A673 (cell line): ENCODE measurements at regions not wholly inside any gene's neighbourhood (a gene's known extent, or its start where the extent isn't known, plus 50 kb on each side); places are given as distances from the start of the nearest gene placed in this dataset.
"Not testable (repeated sequence)": the region's sequence is repeated elsewhere in the genome, so short reads cannot be mapped to it uniquely, and the experiment has no call there.

Source experiments
- BruUV-seq: library from RNA; stranded (reverse); fragments of 400-500 nt; replicated peaks from 2 replicates; lab custom pipeline; 2021; lab: Mats Ljungman, UMichigan
- CTCF ChIA-PET: fragments of 300-600 bp; sonication (Branson Sonifier 250); formaldehyde crosslinking; loops from one replicate; lab custom pipeline; 2022; ENCODE audit warnings: antibody characterized with exemption; lab: Charles Lee
- POLR2A ChIA-PET: fragments of 300-600 bp; sonication (Branson Sonifier 250); formaldehyde crosslinking; loops from one replicate; lab custom pipeline; 2022; ENCODE audit warnings: antibody characterized with exemption; ENCODE audit not compliant: low non-redundant PET; lab: Charles Lee
- DNase-seq: peaks from one replicate; pipeline ENCODE4 v3.0.0-alpha.2; 2015; ENCODE audit warnings: low spot score
- H3K27ac ChIP-seq: fragments of 200-600 bp; sonication (generic); 2 replicates; pipeline ENCODE4 v1.5.1; 2016; ENCODE audit warnings: mixed run types, low read depth, mild to moderate bottlenecking, mixed read lengths, antibody characterized with exemption, low read length; ENCODE audit not compliant: poor library complexity, severe bottlenecking
- H3K27me3 ChIP-seq: fragments of 200-600 bp; sonication (generic); replicated peaks from 2 replicates; pipeline ENCODE4 v1.6.1; 2017; ENCODE audit warnings: mixed run types, low read depth, mild to moderate bottlenecking, mixed read lengths, antibody characterized with exemption, low read length; ENCODE audit not compliant: insufficient read depth, poor library complexity
- H3K36me3 ChIP-seq: fragments of 200-600 bp; sonication (generic); 2 replicates; pipeline ENCODE4 v1.6.1; 2016; ENCODE audit warnings: mixed run types, mild to moderate bottlenecking, mixed read lengths, antibody characterized with exemption, low read length; ENCODE audit not compliant: insufficient read depth, poor library complexity, severe bottlenecking
- H3K4me1 ChIP-seq: fragments of 200-600 bp; sonication (generic); 2 replicates; pipeline ENCODE4 v1.6.1; 2017; ENCODE audit warnings: mixed run types, mild to moderate bottlenecking, mixed read lengths, antibody characterized with exemption, low read length; ENCODE audit not compliant: insufficient read depth, poor library complexity, severe bottlenecking
- H3K4me3 ChIP-seq: fragments of 200-600 bp; sonication (generic); 2 replicates; pipeline ENCODE4 v1.5.1; 2016; ENCODE audit warnings: low read depth, mixed run types, mild to moderate bottlenecking, mixed read lengths, low read length; ENCODE audit not compliant: poor library complexity, severe bottlenecking
- H3K9me3 ChIP-seq: fragments of 200-600 bp; sonication (generic); 2 replicates; pipeline ENCODE4 v1.6.1; 2016; ENCODE audit warnings: mixed run types, low read depth, mild to moderate bottlenecking, mixed read lengths, antibody characterized with exemption, low read length; ENCODE audit not compliant: poor library complexity, severe bottlenecking
- EZH2 ChIP-seq: fragments of 200-600 bp; sonication (generic); IDR thresholded peaks from 2 replicates; pipeline ENCODE4 v1.6.1; 2017; ENCODE audit warnings: borderline replicate concordance, low read depth, mild to moderate bottlenecking, mixed read lengths, antibody characterized with exemption, low read length; ENCODE audit not compliant: poor library complexity, severe bottlenecking
- intact Hi-C: fragments of 100-400 bp; cut with micrococcal nuclease; formaldehyde crosslinking; loops from one replicate; pipeline ENCODE4 v1.10.0; 2022; ENCODE audit not compliant: unreplicated experiment
- TF ChIP-seq, protein P1 (sequence below): fragments of 300-800, 200-600 bp; sonication (generic); conservative IDR thresholded peaks from 2 replicates; pipeline ENCODE4 v1.5.1; 2017; ENCODE audit warnings: low read depth, mild to moderate bottlenecking, antibody characterized with exemption, low read length, moderate library complexity, mixed read lengths

DNA sequence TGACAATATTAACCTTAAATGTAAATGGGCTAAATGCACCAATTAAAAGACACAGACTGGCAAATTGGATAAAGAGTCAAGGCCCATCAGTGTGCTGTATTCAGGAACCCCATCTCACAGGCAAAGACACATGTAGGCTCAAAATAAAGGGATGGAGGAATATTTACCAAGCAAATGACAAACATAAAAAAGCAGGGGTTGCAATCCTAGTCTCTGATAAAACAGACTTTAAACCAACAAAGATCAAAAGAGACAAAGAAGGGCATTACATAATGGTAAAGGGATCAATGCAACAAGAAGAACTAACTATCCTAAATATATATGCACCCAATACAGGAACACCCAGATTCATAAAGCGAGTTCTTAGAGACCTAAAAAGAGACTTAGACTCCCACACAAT is 159.9 kb upstream of the ZNF648 start:
- H3K27me3 ChIP-seq, H3K9me3 ChIP-seq, BruUV-seq, CTCF ChIA-PET, H3K4me3 ChIP-seq, POLR2A ChIA-PET, intact Hi-C loops, DNase-seq, H3K36me3 ChIP-seq, H3K27ac ChIP-seq, H3K4me1 ChIP-seq: not testable (repeated sequence)

DNA sequence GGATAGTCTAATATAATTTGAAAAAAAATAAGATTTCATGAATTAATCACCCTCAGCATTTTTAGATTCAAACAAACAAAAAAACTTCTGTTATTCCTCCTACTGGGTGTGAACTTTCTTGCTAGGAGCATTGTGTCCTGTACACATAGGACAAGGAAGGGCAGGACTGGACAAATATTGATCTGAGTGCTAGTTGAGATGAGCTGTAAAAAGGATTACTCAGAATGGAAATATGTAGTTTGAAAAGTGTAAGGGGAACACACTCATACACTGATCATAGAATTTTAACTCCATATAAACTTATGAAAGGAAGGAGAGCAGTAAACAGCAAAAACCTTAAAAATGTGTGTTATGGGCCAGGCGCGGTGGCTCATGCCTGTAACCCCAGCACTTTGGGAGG is 156.5 kb upstream of the ZNF648 start:
- no peaks in the 10 kb centered on the region for H3K4me1 ChIP-seq
- BruUV-seq, result no TSS peak
- no peaks in the 10 kb centered on the region for H3K9me3 ChIP-seq
- no peak overlapping the region for H3K4me3 ChIP-seq
- POLR2A ChIA-PET, result no interaction called here
- no peak overlapping the region for H3K27ac ChIP-seq
- H3K36me3 ChIP-seq, result no peaks in the 10 kb centered on the region
- TF ChIP-seq, protein P1, sequence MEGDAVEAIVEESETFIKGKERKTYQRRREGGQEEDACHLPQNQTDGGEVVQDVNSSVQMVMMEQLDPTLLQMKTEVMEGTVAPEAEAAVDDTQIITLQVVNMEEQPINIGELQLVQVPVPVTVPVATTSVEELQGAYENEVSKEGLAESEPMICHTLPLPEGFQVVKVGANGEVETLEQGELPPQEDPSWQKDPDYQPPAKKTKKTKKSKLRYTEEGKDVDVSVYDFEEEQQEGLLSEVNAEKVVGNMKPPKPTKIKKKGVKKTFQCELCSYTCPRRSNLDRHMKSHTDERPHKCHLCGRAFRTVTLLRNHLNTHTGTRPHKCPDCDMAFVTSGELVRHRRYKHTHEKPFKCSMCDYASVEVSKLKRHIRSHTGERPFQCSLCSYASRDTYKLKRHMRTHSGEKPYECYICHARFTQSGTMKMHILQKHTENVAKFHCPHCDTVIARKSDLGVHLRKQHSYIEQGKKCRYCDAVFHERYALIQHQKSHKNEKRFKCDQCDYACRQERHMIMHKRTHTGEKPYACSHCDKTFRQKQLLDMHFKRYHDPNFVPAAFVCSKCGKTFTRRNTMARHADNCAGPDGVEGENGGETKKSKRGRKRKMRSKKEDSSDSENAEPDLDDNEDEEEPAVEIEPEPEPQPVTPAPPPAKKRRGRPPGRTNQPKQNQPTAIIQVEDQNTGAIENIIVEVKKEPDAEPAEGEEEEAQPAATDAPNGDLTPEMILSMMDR, result no peak
- TF ChIP-seq EZH2, result no peak
- no peaks in the 10 kb centered on the region for H3K27me3 ChIP-seq
- DNase-seq, result no peak
- CTCF ChIA-PET, result no interaction called here
- intact Hi-C loops, result no loop called here

DNA sequence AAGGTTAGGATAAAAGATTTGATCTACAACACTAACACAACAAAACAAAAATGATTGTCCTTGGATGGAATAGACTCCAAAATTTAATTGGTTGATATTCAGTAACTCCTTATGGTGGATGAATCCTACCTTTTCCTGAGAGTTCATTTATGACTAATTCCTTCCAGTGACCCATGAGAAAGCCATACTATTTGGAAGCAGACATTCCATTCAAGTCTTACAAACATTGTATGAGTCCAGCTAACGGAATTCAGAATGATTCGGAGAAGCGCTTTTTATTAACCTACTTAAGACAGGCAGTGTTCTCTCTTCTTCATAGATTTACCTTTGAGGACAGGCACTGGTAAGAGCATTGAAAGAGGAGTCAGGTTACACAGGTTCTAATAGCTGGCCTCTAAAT is 155.6 kb upstream of the ZNF648 start:
- no peak for DNase-seq
- H3K27me3 ChIP-seq, result no peaks in the 10 kb centered on the region
- intact Hi-C loops, result no loop called here
- POLR2A ChIA-PET, result no interaction called here
- no peaks in the 10 kb centered on the region for H3K4me1 ChIP-seq
- H3K9me3 ChIP-seq, result no peaks in the 10 kb centered on the region
- H3K27ac ChIP-seq, result no peak overlapping the region
- no TSS peak for BruUV-seq
- no peak overlapping the region for H3K4me3 ChIP-seq
- TF ChIP-seq, protein P1, result no peak
- no peak for TF ChIP-seq EZH2
- no peaks in the 10 kb centered on the region for H3K36me3 ChIP-seq
- CTCF ChIA-PET, result no interaction called here

DNA sequence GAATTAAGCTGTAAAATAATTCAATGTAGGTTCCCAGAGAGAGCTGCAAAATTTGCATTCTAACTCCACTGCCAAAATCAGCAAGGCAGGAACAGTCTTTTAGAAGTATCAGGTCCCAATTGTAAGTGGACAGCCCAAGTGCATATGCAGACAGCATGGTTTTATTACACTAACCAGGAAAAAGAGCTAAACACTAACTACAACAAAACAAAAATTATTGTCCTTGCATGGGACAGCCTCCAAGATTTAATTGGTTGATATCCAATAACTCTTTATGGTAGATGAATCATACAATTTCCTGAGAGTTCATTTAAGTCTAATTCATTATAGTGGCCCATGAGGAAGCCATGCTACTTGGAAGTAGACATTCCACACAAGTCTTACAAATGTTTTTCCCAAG is 154.3 kb upstream of the ZNF648 start:
- BruUV-seq, result no TSS peak
- Histone ChIP-seq H3K4me1 (no peaks in the 10 kb centered on the region), H3K9me3 (no peaks in the 10 kb centered on the region), H3K27ac (no peak overlapping the region), H3K4me3 (no peak overlapping the region), H3K36me3 (no peaks in the 10 kb centered on the region), H3K27me3 (no peaks in the 10 kb centered on the region)
- DNase-seq, result peak; percentile 14
- intact Hi-C loops, result no loop called here
- ChIA-PET CTCF (no interaction called here), POLR2A (no interaction called here)
- TF ChIP-seq, protein P1, result no peak
- TF ChIP-seq EZH2, result no peak
